ENCODE measurements at regions not wholly inside any gene's neighbourhood (a gene's known extent, or its start where the extent isn't known, plus 50 kb on each side); places are given as distances from the start of the nearest gene placed in this dataset.

DNA sequence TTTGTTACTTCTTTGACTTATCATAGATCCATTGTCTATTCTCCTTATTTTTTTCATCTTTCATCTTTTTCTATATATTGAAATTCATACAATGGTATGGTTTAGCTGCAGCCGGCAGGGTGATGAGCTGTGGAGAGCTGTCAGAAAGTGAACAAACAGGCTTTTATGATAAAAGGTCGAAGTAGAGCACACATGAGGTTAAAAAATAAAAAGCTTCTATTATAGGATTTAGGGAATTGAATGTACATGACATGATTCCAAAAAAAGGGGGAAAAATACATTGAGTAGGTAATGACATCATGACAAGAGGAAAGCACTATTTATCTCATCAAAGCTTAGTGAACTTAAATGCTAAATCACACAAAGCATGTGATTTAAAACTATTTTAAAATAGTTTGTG is 884.8 kb downstream of the METTL15 start:
- DNase-seq (ENCODE audit: low spot score), result no peak

- DNase-seq (ENCODE audit: low spot score), result no peak
Observed at GRCh38 chr11:28984231-28984630, 876.0 kb downstream of the METTL15 start.

DNA sequence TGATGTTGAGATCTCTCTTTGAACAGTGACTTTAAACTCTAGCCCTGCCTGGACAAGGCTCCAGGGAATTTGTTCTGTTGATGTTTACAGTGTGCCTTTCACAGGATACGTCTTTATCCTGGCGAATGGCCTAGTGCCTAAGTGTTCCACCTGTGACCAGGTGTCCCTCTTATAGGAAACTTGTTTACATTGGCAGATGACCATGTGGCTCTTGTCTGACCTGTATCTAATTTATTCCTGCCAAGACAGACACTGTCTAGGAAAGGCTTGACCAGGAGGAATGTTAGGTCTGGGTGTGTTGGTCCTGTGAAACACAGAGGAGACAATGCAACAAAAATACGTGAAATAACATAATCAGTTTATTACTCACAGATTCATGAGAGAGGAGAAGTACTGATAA is 875.6 kb downstream of the METTL15 start:
- DNase-seq (ENCODE audit: low spot score), result no peak

DNA sequence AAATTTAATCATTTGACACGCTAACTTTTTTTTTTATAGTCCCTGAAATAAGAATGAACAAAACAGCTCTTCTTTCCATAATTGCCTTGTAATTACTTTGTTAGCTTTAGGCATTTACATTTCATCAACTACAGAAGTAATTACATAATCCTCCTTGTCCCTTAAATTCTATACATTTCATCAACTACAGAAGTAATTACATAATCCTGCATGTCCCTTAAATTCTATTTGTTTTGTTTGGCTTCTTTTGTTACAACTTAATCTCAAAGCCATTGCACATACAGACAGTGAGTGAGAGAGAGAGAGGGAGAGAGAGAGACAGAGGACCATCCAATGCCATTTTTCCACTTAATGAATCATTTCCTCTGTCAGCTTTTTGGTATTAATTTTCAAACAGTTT is 873.2 kb downstream of the METTL15 start:
- DNase-seq (ENCODE audit: low spot score), result no peak

DNA sequence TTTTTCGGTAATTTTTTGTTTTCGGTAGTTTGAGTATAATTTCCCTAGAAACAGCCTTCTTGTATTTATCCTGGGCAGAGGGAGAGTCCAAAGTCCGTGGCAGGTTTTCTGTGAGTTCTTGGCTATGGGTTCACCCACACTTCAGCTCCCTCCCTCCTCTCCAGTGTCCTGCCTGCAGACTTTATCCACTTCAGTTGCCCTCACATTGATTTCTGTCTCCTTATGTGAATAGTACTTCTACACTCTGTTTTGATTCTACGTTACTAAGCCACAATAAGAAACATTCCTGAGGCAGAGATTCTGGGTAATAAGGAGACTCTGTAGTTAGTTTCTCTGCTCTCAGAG is 868.6 kb downstream of the METTL15 start:
- no peak for DNase-seq (ENCODE audit: low spot score)

GRCh38 chr11:28976012-28976800 is 868.0 kb downstream of the METTL15 start:
- DNase-seq (ENCODE audit: low spot score), result no peak

DNA sequence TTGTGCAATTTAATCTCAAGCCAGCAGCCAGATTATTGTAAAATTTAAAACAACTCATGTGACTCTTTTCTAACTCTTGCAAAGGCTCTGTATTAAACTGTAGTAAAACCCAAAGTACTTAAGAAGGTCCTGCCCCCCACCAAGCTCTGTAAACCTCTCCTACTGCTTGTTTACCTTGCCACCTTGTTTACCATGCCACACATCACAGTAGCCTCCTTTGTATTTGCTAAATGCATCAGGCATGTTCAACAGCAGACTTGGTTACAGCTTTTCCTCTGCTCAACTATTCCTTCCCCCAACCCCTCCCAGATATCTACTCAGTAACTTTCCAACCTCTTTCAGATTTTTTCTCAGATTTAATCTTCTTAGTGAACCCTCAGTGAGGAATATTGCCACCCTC is 861.6 kb downstream of the METTL15 start:
- DNase-seq (ENCODE audit: low spot score), result no peak

- no peak for DNase-seq (ENCODE audit: low spot score)
Observed at GRCh38 chr11:28966951-28967350, 858.8 kb downstream of the METTL15 start.

DNA sequence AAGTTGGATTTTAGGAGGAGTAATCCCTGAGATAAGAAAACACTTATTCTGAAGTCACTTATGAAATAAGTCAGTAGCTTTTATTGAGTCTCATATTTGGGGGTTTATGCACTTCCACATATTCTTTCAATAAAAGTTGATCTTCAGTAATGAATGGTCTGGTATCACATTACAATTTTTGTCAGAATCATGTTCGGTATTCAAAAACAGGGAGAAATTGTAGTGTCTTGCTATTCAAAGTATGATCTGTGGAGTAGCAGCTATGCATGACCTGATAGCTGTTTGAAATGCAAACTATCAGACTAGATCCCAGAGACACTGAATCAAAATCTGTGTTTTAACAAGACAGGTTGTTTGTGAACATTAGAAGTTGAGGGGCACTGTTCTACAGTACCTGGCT is 857.6 kb downstream of the METTL15 start:
- no peak for DNase-seq (ENCODE audit: low spot score)

GRCh38 chr11:28964811-28965210 is 856.6 kb downstream of the METTL15 start:
- no peak for DNase-seq (ENCODE audit: low spot score)

DNA sequence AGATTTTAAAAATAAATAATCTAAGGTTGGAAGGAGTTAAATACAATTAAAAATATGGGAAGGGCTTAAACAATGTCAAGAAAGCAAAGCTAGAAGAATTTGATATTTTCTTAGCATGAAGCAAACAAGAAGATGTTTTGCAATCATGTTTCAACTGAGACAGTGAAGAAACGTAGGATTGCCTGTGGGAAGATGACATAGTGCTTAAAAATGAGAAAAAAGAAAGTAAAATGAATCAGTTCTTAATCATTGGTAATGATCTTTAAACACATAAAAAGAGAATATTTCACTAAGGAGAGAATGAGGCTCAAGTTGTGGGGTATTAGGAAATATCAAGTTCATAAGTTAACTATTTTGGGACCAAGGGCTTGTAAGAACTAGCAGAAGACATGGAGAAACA is 855.0 kb downstream of the METTL15 start:
- no peak for DNase-seq (ENCODE audit: low spot score)

DNA sequence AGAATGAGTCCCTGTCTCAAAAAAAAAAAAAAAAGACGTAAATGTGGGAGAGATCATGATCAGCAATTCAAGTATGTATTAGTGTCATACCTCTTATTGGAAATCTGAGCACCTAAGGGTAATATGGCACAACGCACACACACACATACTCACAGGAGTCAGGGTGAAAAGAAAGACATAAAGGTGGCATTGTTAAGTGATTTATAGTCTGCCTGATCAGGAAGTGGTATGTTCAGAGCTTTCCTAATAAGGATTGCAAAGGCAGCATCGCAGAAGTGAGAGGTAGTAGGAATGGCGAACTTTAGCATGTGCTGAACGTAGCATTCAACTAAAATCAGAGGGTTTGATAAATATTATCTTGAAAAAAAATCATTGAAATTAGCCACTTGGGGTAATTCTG is 854.3 kb downstream of the METTL15 start:
- DNase-seq (ENCODE audit: low spot score), result no peak

GRCh38 chr11:28961726-28962125 is 853.5 kb downstream of the METTL15 start:
- no peak for DNase-seq (ENCODE audit: low spot score)

GRCh38 chr11:28956446-28956845 is 848.3 kb downstream of the METTL15 start:
- DNase-seq (ENCODE audit: low spot score), result no peak

GRCh38 chr11:28951191-28951590 is 843.0 kb downstream of the METTL15 start:
- DNase-seq (ENCODE audit: low spot score), result no peak

DNA sequence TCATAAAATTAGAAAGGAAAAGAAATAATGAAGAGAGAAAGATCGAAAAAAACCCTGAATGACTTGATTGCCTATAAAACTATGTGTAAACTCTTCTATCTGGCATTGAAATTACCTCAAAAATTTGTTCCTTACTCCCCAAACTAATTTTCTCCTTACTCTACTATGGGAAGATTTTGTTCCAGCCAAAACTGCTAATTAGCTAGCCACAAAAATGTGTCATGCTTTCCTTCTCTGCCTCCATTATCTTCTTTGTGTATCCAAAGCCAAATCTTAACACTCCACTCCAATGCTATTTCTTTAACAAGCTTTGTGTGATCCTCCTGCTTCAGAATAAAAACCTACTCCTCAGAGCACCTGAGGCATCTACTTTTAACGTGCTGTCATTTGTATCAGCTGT is 831.2 kb downstream of the METTL15 start:
- no peak for DNase-seq (ENCODE audit: low spot score)

DNA sequence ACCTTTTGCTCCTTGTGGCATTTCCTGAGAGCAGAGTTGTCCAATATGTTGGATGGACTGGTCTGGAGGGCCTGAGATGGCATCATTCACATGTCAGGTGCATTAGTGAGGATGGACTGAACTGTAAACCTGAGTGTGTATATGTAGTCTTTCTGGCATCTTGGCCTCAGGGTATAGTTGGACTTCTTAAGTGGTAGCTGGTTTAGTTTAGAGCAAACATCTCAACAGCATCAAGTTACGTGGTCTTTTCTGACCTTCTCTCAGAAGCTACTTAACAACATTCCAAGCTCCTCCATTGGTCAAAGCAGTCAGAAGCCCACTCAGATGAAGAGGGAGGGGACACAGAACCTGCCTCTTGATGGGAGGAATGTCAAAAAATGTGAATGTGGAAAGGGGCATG is 829.9 kb downstream of the METTL15 start:
- DNase-seq (ENCODE audit: low spot score), result no peak

DNA sequence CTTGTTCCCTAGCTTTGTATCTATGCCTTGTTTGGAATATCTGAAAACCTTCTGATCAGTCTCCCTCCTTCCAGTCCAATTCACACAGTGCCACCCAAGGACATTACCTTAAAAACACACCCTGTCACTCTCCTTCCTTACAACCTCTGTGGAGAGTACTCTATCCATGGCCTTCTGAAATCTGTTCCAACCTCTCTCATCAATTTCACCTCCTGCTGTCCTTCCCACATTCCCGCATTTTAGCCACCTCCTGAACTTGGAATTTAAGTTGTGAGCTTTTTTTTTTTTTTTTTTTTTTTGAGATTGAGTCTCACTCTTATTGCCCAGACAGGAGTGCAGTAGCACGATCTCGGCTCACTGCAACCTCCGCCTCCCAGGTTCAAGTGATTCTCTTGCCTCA is 824.8 kb downstream of the METTL15 start:
- DNase-seq (ENCODE audit: low spot score), result no peak

GRCh38 chr11:28924004-28924403 is 815.8 kb downstream of the METTL15 start:
- DNase-seq (ENCODE audit: low spot score), result no peak

DNA sequence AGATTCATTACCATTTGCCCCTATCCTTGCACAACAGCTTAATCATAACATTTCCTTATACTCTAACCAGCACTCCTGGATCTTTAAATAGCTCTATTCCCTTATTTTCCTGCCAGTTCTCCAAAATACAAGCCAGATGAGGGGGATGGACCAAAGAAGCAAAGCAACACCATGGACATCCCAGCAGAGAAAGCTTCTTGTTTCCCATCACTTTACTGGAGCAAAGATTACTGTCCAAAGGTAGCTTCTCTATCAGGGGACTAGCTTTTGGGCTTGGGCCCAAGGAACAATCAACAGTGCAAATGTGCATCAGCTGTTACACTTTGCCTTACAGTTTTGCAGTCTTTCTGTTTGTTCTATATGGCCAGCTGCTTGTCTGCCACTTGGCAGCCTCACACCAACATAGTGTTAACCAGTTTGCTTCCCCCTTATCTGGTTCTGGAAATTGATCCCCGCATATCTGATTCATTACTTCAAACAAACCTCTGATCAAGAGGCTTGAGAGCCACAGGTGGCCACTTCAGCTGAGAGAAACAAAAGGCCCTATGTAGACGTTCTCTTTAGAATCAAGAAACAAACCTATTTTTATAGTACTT is 814.3 kb downstream of the METTL15 start:
- DNase-seq (ENCODE audit: low spot score), result no peak

DNA sequence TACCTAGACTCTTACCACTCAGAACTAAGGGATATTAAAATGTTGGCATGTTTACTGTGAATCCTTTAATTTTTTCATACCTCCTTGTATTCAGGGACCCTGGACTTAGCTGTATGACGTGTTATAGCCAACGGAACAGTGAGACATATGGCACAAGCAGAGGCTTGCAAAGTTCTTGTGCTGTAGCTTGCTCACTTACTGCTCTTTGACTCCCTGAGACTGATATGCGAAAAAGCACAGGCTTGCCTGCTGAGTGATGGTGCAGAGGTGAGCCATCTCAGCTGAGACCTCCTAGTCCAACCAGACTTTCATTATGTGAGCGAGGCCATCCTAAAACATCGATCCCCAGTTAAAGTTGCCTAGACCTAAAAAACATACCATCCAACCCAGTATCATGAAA is 811.0 kb downstream of the METTL15 start:
- no peak for DNase-seq (ENCODE audit: low spot score)

GRCh38 chr11:28913883-28914282 is 805.7 kb downstream of the METTL15 start:
- no peak for DNase-seq (ENCODE audit: low spot score)

- DNase-seq (ENCODE audit: low spot score), result no peak
Observed at GRCh38 chr11:28911829-28912228, 803.6 kb downstream of the METTL15 start.

DNA sequence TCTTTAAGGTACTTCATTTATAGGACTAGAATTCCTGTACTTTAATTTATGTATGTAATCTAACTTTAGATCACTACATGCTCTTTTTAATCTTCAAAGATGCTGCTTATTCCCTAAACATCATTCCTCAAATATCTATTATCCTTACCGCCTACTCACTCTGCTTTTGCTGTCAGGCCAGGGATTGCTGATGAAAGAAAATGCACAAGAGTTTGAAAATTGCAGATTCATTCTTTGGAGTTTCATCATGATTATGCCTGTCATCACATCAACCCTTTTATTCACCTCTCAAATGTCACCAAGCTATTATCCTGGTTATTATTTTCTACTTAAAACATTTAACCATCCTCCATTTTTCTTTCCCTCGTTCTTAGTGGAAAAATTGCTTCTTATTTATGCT is 802.7 kb downstream of the METTL15 start:
- no peak for DNase-seq (ENCODE audit: low spot score)

All from SK-N-DZ (cell line).